Uterus (tissue), 3 donors: ENCODE measurements at regions not wholly inside any gene's neighbourhood (a gene's known extent, or its start where the extent isn't known, plus 50 kb on each side); places are given as distances from the start of the nearest gene placed in this dataset.
A peak's percentile ranks its signal among the peaks of the same experiment; 100 is the strongest.

Source experiments
- DNase-seq, 2 donors: peaks; one replicate each; pipeline ENCODE4 v3.0.0-alpha.2; 2019 to 2020
- H3K27ac ChIP-seq, 2 donors: fragments of 200-600 bp; sonication (generic); 1 replicate in 1 of 2; 2 replicates in 1 of 2; pipeline ENCODE4 v1.5.1; 2016 to 2018
- H3K27me3 ChIP-seq, 2 donors: fragments of 200-600 bp; sonication (generic); one replicate each; pipeline ENCODE4 v1.5.1; 2018 to 2019; ENCODE audit warnings: control low read depth in 1 of 2
- H3K36me3 ChIP-seq, 2 donors: fragments of 200-600 bp; sonication (generic); one replicate each; pipeline ENCODE4 v1.5.1; 2019; ENCODE audit warnings: control low read depth in 1 of 2
- H3K4me1 ChIP-seq, 2 donors: fragments of 200-600 bp; sonication (generic); one replicate each; pipeline ENCODE4 v1.5.1; 2018 to 2019; ENCODE audit warnings: control low read depth in 1 of 2
- H3K4me3 ChIP-seq, 2 donors: fragments of 200-600 bp; sonication (generic); 1 replicate in 1 of 2; 2 replicates in 1 of 2; pipeline ENCODE4 v1.5.1; 2018 to 2019; ENCODE audit warnings: mild to moderate bottlenecking in 1 of 2
- H3K9me3 ChIP-seq, 2 donors: fragments of 200-600 bp; sonication (generic); one replicate each; pipeline ENCODE4 v1.5.1; 2019; ENCODE audit warnings: control low read depth in 1 of 2
- POLR2A ChIP-seq, 2 donors: fragments of 450-650 bp; IDR thresholded peaks; one replicate each; pipeline ENCODE4 v1.6.1; 2016; ENCODE audit warnings: antibody characterized with exemption in 2 of 2, mild to moderate bottlenecking in 1 of 2, moderate library complexity in 1 of 2
- intact Hi-C: fragments of 100-400 bp; cut with DNase I; formaldehyde crosslinking; loops from one replicate; pipeline ENCODE4 v1.15.1; 2023; ENCODE audit warnings: low total_unique reads
- TF ChIP-seq, protein P1 (sequence below), 4 experiments: fragments of 200-600 bp in 2 of 4; fragments of 450-650 bp in 2 of 4; sonication (generic) in 2 of 4; IDR thresholded peaks; one replicate each; pipeline ENCODE4 v1.5.1; 2016 to 2019; ENCODE audit warnings: antibody characterized with exemption in 4 of 4, mild to moderate bottlenecking in 2 of 4, moderate library complexity in 1 of 4
- donor health status: DM: yes; HTN: yes; CAD: no.

DNA sequence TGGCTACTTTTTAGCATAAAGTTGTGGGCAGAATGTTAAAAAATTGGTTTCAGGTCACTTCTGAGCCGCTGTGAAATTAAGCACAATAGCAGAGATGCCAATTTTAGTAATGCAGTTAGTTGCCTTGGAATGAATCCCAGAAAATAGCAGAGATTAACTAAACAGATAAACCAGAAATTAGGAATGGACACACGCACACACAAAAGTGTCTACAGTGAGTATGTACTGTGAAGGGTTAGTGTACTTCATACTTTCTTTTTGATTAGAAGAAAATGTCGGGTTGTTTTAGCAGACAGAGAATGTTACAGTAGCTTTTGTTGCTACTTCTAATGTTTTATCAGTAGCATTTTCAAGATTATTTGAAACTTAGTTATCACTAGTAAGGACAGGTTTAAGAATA, 106.7 kb downstream of the LEPR start:
- no peaks in the 10 kb centered on the region for H3K9me3 ChIP-seq
- H3K36me3 ChIP-seq, result no peaks in the 10 kb centered on the region
- intact Hi-C loops, result no loop called here
- no peak for DNase-seq
- H3K27me3 ChIP-seq, result peaks cover 0 to 7% of the 10 kb centered on the region in 2 donors
- peaks cover 0 to 4% of the 10 kb centered on the region in 2 donors for H3K4me1 ChIP-seq
- H3K27ac ChIP-seq, result peak overlapping the region; percentile 7 to 75
- TF ChIP-seq, protein P1, sequence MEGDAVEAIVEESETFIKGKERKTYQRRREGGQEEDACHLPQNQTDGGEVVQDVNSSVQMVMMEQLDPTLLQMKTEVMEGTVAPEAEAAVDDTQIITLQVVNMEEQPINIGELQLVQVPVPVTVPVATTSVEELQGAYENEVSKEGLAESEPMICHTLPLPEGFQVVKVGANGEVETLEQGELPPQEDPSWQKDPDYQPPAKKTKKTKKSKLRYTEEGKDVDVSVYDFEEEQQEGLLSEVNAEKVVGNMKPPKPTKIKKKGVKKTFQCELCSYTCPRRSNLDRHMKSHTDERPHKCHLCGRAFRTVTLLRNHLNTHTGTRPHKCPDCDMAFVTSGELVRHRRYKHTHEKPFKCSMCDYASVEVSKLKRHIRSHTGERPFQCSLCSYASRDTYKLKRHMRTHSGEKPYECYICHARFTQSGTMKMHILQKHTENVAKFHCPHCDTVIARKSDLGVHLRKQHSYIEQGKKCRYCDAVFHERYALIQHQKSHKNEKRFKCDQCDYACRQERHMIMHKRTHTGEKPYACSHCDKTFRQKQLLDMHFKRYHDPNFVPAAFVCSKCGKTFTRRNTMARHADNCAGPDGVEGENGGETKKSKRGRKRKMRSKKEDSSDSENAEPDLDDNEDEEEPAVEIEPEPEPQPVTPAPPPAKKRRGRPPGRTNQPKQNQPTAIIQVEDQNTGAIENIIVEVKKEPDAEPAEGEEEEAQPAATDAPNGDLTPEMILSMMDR (IDR thresholded peaks at IDR 0.05), result no peak
- TF ChIP-seq POLR2A (IDR thresholded peaks at IDR 0.05), result no peak
- H3K4me3 ChIP-seq, result peak overlapping the region; percentile 9 to 48

DNA sequence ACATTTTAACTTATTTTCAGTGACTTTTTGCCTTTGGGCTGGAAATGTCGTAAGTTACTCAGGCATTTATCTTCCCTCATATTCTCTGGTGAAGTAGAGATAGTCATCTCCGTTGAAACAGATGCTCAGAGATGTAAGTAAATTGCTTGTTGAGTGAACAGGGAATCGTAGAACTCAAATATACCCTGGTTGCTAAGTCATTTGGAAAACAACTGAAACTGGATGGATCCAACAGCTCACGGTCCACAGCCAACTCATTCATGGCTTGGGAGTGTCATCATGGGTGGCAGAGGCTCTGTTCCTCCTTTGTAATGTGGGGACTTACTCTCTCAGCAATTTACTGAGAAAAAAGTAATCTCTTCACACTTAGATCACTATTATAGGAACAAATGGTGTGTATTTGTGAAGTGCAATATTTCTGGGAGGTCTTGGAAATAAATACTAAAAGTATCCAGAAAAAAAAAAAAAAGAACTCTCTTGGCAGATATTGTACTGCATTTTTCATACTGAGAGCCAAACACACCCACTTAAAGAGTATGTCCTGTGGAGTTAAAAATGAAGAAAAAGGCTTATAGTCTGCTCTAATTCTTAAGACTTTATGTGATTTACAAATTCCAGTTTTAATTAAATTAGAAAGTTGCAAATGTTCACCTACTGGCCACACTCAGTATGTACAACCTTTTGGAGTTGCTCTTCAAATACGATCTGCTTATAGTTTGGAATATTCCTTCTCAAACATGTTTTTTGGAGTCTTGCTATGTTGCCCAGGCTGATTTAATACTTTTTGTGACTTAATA, 107.4 kb downstream of the LEPR start:
- TF ChIP-seq POLR2A (IDR thresholded peaks at IDR 0.05), result no peak
- TF ChIP-seq, protein P1 (IDR thresholded peaks at IDR 0.05), result no peak
- peaks cover 0 to 7% of the 10 kb centered on the region in 2 donors for H3K27me3 ChIP-seq
- H3K4me3 ChIP-seq, result peak overlapping the region; percentile 9 to 48
- DNase-seq, result no peak
- no peaks in the 10 kb centered on the region for H3K9me3 ChIP-seq
- peaks cover 0 to 4% of the 10 kb centered on the region in 2 donors for H3K4me1 ChIP-seq
- no peaks in the 10 kb centered on the region for H3K36me3 ChIP-seq
- H3K27ac ChIP-seq, result peak overlapping the region; percentile 7 to 75
- intact Hi-C loops, result no loop called here

DNA sequence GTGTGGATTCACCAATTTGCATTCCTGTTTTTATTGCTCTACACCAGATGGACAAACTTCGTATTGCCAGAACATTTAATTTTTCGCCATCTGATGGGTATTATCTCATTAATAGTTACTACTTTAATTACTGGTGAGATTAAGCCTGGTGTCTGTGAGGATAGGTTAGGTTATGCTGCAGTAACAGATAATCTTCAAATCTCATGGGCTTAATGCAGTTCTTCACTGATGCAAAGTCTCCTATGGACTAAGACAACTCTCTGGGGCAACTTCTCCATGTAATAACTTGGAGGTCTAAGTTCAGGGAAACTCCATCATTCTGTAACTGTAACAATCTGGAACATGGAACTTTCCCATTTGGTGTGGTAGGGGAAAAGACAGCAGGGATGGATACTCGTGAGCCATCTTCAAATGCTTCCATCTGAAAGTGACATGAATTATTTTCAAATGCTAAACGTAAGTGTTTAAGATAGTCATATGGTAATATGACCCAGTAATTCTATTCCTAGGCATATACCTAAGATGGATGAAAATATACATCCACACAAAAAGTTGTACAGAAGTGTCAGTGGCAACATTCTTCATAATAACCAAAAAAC, 111.6 kb downstream of the LEPR start:
- intact Hi-C loops, result no loop called here
- Histone ChIP-seq H3K27ac (no peak overlapping the region), H3K4me1 (no peaks in the 10 kb centered on the region), H3K27me3 (no peaks in the 10 kb centered on the region), H3K9me3 (no peaks in the 10 kb centered on the region), H3K4me3 (no peak overlapping the region), H3K36me3 (no peaks in the 10 kb centered on the region)
- TF ChIP-seq, protein P1 (IDR thresholded peaks at IDR 0.05), result no peak
- no peak for TF ChIP-seq POLR2A (IDR thresholded peaks at IDR 0.05)
- DNase-seq, result no peak

DNA sequence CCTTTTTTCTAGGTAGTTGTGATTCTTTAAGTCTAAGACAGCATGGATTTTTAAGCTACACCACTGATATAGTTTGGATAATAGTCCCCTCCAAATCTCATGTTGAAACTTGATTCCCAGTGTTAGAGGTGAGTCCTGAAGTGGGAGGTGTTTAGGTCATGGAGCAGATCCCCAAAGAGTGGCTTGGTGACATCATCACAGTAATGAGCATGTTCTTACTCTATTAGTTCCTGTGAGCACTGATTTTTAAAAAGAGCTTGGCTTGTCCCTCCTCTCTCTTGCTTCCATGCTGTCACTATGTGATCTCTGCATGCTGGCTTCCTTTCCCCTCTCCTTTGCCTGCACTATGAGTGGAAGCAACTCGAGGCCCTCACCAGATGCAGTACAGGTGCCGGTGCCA, 115.5 kb downstream of the LEPR start:
- no peaks in the 10 kb centered on the region for H3K4me1 ChIP-seq
- no peak overlapping the region for H3K4me3 ChIP-seq
- TF ChIP-seq POLR2A (IDR thresholded peaks at IDR 0.05), result no peak
- TF ChIP-seq, protein P1 (IDR thresholded peaks at IDR 0.05), result no peak
- H3K9me3 ChIP-seq, result no peaks in the 10 kb centered on the region
- H3K27ac ChIP-seq, result no peak overlapping the region
- no peaks in the 10 kb centered on the region for H3K27me3 ChIP-seq
- DNase-seq, result no peak
- H3K36me3 ChIP-seq, result no peaks in the 10 kb centered on the region
- intact Hi-C loops, result no loop called here

DNA sequence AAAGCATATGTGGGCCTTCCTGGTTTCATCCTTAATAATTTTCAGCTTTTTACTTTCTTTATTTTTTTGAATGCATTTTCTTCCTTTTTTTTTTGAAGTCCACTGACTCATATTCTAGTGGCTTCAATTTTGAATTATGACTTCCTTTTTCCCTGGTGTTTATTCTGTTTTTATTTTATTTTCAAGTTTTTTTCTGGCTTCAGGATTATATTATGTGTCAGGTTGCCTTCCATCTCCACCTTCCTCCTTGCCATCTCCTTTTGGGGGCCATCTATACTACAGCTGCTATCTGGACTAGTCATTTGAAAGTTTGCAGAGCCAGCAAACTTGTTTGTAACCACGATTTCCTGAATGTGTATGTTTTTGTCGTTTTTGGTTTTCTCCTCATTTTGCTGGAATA, 117.6 kb downstream of the LEPR start:
- H3K36me3 ChIP-seq, result no peaks in the 10 kb centered on the region
- H3K9me3 ChIP-seq, result no peaks in the 10 kb centered on the region
- no peak overlapping the region for H3K27ac ChIP-seq
- TF ChIP-seq, protein P1 (IDR thresholded peaks at IDR 0.05), result no peak
- no peak for TF ChIP-seq POLR2A (IDR thresholded peaks at IDR 0.05)
- no peak overlapping the region for H3K4me3 ChIP-seq
- H3K4me1 ChIP-seq, result no peaks in the 10 kb centered on the region
- DNase-seq, result no peak
- no peaks in the 10 kb centered on the region for H3K27me3 ChIP-seq
- intact Hi-C loops, result no loop called here
